Transverse colon (tissue), 3 donors: ENCODE measurements at regions not wholly inside any gene's neighbourhood (a gene's known extent, or its start where the extent isn't known, plus 50 kb on each side); places are given as distances from the start of the nearest gene placed in this dataset.

Source experiments
- EP300 ChIP-seq: sonication (generic); formaldehyde crosslinking; IDR thresholded peaks from one replicate; pipeline ENCODE4 v1.6.1; 2017; ENCODE audit warnings: antibody characterized with exemption, low read depth
- POLR2AphosphoS5 ChIP-seq, 3 donors: sonication (generic); formaldehyde crosslinking; IDR thresholded peaks; one replicate each; pipeline ENCODE4 v1.6.1; 2016; ENCODE audit warnings: antibody characterized with exemption in 3 of 3

DNA sequence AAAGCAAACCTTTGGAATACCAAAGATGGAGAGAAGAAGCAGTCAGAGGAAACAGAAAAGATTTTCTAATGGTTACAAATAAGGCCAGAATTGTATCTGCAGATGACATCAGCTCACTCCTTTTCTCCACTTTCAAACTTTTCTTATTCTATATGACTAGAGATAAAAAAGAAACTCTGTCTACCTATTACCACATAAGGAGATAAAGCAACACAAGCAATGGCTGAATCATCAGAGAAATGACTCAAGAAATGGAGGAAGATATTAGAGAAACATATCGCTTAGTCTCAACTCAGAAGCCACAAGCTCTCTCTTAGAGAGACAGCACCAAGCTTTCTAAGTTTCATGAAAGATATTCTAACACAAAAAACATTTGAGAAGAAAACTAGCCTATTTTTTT lies 784.0 kb downstream of the ZPLD1 start:
- no peak for TF ChIP-seq POLR2AphosphoS5 (IDR thresholded peaks at IDR 0.05)
- no peak for TF ChIP-seq EP300
